DMS 273 (cell line): ENCODE measurements at regions not wholly inside any gene's neighbourhood (a gene's known extent, or its start where the extent isn't known, plus 50 kb on each side); places are given as distances from the start of the nearest gene placed in this dataset.

ENCODE experiments used
- DNase-seq: peaks from one replicate; lab custom pipeline; 2025; ENCODE audit not compliant: unreplicated experiment; lab: John Stamatoyannopoulos, UW

- DNase-seq: peak; percentile 5
Measured at GRCh38 chr16:66069587-66069986, 296.9 kb upstream of the CDH5 start.

- no peak for DNase-seq
Measured at GRCh38 chr16:66066404-66066803, 300.1 kb upstream of the CDH5 start.

GRCh38 chr16:66065925-66066324, 300.6 kb upstream of the CDH5 start:
- no peak for DNase-seq

DNA sequence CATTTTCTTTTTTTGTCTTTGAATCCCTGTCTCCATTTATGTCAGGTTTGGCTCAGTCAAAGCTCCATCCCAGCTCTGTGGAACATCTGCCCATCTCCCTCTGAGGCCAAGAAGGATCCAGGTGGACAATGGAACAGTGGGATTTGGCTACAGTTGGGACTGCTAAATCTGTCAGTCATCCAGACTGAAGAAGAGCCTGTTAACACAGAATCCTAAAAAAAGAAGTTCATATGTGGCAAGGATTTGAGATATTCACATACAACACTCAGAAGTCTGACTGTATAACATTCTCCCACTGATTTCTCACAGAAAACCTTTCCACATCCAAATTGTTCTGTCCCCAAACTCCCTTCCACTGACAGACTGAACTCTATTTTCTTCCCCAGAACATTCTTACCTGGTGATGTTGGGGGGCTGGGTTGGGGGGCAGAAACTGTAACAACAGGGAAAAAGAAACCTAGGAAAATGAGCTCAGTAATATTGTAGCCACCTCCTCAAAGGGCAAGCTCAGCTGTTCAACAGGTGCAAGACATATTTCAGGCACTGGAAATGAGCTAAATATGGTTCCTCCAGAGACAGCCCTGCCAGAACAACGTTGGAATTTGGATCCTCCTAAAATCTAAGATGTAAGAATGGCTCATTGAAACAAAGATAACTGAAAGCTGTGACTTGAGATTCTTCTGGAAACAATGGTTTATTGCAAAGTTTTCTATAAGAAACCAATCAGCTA, 301.5 kb upstream of the CDH5 start:
- no peak for DNase-seq

GRCh38 chr16:66058832-66059231, 307.7 kb upstream of the CDH5 start:
- no peak for DNase-seq

DNA sequence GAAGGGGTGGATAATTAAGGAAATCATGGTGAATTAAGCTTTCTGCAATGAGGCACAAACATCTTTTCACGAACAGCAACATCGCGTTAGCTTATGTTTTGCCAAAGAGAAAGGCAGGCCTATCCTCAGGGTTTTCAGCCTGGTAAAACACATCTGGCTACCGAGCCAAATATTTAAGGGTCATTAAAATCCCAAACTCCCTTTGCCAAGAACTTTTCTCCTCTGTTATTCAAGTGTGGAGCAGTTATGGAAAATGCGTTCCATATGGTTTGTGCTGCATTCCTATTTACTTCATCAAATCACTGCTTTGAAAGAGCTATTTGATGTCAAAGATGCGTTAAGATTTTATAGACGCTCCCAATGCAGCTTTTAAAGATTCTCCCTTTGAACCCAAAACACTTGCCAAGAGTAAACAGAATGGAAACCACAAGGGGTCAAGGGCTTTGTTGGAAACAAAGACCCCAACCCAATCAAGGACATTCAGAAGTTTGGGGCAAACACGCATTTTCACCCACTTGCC, 308.3 kb upstream of the CDH5 start:
- no peak for DNase-seq

- no peak for DNase-seq
Measured at GRCh38 chr16:66057057-66057456, 309.4 kb upstream of the CDH5 start.

DNA sequence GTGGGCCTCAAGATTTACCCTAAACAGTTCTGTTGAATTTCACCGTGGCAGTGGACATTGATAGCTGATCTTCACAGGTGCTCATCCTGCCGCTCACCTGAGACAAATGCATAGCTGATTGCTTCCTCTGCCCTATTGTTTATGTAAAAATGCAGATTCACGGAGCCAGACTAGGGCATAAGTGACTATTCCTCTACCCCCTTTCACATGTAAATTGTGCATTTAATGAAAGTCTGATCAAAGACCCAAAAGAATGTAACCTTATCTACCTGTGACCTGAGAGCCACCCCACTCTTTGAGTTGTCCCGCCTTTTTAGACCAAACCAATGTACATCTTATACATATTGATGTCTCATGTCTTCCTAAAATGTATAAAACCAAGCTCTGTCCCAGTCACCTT, 312.4 kb upstream of the CDH5 start:
- no peak for DNase-seq

DNA sequence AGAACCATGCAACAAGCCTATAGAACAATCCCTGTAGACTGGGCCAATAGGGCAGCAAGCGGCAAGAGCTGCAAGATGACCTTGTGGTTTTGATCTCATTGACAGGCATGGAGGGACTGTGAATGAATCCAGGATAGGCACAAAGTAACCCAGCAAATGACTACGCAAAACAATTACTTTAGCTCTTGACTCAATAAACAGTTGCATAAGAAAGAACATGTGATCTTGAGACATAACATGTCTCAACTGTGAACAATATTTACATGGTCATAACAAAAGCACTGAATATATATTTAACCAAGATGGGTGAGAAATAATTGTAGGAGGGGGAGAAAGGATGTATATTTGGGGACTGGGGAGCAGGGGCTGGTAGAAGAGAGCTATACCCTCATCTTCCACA, 313.7 kb upstream of the CDH5 start:
- DNase-seq: no peak

DNA sequence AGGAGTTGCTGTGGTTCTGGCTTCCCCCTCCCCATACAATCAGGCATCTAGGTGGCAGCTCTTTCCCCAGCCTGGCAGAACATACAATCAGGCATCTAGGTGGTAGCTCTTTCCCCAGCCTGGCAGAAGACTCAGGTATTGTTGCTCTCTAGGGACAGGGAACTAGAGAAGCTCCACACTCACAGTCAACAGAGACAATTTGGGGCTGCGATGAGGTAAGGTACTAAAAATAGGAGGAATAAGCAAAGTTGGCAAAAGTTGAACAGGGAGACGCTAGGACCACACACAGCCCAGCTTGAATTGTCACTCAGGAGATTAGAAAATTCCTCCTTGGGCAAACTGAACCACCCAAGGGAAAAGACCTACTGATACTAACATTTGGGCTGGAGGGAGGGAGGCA, 315.5 kb upstream of the CDH5 start:
- no peak for DNase-seq

GRCh38 chr16:66049865-66050264, 316.6 kb upstream of the CDH5 start:
- no peak for DNase-seq

- DNase-seq: no peak
Measured at GRCh38 chr16:66045626-66046025, 320.9 kb upstream of the CDH5 start.

DNA sequence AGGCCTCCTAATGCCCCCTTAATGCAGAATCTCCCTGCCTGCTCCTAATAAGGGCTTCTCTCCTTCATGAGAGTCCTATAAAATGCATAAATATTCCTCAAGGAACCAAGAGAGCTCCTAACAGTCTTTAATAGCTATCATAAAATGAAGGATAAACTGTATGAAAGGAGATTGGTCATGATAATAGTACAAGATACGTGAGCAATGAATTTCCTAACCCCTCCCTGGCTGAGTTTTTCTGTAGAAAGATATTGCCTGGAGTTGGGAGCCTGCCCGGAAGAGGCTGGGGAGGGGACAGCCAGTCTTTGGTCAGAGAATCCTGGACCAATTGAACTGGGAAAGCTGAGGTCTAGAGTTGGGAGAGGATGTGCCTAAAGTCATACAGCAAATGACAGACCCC, 321.9 kb upstream of the CDH5 start:
- no peak for DNase-seq

GRCh38 chr16:66044089-66044488, 322.4 kb upstream of the CDH5 start:
- DNase-seq: no peak

GRCh38 chr16:66043326-66043725, 323.2 kb upstream of the CDH5 start:
- no peak for DNase-seq

DNA sequence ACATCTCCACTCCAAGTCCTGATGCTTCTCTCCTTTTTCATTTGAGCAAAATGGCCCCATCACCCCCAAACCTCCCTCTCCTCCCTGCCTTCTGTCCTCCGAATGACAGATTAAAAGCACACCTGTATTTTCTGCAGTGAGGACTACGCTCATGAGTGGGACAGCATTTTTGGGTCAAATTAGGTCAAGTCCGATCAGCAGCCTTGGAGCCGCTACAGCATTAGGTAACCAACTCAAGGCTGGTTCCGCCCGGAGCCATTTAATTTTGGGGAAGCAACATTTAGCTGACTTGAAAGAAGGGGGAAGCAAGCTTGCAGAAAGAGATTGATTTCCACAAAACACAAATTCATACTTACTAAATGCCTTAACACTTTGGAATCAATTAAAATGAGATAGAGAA, 324.1 kb upstream of the CDH5 start:
- no peak for DNase-seq

DNA sequence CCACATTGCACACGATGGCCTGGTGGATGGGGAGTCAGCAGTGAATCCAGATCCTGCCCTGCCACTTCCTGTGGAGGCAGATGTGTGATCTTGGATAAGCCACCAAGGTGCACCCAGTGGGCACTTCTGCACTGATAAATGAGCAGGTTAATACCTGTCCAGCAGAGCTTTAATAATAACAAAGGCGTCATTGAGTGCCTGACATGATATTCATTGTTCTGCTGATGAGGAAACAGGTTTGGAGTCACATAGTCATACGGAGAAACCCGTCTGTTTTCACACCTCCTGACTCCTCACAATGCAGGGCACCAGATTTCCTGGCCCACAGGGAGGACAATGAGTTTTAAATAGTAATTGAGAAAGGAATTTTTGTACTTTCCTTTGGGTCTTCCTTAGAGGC, 324.6 kb upstream of the CDH5 start:
- DNase-seq: no peak

DNA sequence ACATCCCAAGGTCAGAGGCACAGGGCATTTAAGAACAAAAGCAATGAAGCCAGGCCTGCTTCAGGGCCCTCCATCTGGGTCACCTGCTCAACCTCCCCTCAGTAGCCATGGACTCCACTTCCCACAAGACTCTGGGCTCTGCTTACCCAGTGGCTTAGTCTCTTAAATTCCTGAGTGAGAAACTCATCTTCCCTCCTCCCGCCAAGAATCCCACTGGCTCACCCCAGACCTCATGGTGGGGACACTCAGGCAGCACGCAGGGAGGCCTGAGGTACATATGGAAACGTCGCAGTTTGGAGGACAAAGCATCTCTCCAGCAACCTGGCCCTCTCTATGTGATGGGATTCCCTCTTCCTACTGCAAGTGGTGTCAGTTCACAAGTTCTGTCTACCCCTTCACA, 326.7 kb upstream of the CDH5 start:
- DNase-seq: no peak

- DNase-seq: no peak
Measured at GRCh38 chr16:66036793-66037715, 329.4 kb upstream of the CDH5 start.

DNA sequence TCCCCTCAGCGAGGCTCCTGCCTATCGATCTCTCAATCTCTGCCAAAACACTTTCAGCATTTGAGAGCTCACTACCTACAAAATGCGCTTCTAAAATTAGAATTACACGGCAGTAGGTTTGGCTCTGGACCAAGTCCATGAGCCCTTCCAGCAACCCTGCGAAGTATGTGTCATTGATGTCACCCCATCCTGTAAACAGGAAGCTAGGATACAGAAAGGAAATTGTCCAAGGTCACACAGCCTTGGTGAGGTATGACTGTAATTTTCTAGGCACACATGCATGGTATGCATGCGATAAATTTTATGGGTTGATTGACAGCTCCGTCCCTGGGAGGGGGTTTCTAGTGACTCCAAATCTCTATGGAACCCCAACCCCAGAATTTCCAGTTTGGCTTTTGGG, 330.3 kb upstream of the CDH5 start:
- no peak for DNase-seq

DNA sequence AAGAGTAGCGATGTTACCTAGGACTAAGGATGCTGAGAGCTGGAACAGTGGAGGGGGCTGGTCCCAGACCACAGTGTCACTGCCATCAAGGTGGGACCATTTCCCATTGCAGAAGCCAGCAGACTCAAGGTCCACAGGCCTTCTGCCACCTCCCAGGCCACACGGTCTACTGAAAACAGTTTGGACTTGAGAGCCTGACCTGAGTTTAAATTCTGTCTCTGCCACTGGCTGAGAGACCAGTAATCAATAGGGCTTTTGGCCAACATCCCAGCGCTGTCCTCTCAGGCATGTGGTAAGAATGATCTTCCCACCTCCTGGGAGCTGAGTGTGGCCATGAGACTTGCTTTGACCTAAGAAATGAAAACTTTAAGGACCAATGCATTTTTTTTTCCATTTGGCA, 331.4 kb upstream of the CDH5 start:
- no peak for DNase-seq

- no peak for DNase-seq
Measured at GRCh38 chr16:66032841-66033240, 333.6 kb upstream of the CDH5 start.
